LNCAP (cell line): ENCODE measurements at regions not wholly inside any gene's neighbourhood (a gene's known extent, or its start where the extent isn't known, plus 50 kb on each side); places are given as distances from the start of the nearest gene placed in this dataset.

ENCODE experiments used
- TF ChIP-seq, protein P1 (sequence below): fragments of 450-650 bp; IDR thresholded peaks from 2 replicates; pipeline ENCODE4 v1.5.1; 2017; ENCODE audit warnings: mild to moderate bottlenecking

DNA sequence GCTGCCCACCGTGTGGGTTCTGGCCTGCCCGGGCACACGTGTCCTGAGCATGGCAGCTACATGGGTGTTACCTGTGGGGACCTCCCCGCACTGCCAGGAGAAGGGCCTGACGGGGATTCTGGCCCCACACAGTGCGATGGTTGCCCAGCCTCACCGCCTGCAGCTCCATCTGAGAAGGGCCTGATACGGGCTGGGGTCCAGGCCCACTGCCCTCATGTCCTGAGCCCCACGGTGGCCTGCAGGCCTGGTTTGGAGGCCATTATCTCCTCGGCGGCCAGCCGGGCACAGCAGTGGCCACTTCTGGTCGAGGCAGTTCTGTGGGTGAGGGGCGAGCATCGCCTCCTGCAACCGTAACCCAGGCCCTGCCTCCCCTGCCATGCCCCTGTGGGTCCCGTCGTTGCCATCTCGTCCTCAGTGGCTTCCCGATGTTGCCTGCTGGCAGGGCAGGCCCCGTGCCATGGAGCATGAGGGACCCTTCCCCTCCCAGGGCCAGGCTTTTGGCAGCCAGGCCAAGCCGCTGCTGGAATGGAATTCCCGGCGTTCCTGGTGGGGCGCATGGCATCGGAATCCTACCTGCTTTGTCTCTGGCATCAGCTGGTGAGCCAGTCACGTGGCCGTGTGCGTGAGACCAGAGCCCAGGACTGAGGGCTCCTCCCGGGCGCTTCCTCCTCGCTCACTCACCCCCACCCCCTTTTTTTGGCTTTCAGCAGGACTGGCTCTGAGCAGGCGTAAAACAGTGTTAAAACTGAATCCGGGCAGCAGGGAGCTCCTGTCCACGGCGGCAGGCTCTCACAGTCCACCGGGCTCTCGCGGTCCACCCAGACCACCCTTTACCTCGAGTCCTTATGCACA, 71.9 kb upstream of the PPARA start:
- TF ChIP-seq, protein P1, sequence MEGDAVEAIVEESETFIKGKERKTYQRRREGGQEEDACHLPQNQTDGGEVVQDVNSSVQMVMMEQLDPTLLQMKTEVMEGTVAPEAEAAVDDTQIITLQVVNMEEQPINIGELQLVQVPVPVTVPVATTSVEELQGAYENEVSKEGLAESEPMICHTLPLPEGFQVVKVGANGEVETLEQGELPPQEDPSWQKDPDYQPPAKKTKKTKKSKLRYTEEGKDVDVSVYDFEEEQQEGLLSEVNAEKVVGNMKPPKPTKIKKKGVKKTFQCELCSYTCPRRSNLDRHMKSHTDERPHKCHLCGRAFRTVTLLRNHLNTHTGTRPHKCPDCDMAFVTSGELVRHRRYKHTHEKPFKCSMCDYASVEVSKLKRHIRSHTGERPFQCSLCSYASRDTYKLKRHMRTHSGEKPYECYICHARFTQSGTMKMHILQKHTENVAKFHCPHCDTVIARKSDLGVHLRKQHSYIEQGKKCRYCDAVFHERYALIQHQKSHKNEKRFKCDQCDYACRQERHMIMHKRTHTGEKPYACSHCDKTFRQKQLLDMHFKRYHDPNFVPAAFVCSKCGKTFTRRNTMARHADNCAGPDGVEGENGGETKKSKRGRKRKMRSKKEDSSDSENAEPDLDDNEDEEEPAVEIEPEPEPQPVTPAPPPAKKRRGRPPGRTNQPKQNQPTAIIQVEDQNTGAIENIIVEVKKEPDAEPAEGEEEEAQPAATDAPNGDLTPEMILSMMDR: no peak

DNA sequence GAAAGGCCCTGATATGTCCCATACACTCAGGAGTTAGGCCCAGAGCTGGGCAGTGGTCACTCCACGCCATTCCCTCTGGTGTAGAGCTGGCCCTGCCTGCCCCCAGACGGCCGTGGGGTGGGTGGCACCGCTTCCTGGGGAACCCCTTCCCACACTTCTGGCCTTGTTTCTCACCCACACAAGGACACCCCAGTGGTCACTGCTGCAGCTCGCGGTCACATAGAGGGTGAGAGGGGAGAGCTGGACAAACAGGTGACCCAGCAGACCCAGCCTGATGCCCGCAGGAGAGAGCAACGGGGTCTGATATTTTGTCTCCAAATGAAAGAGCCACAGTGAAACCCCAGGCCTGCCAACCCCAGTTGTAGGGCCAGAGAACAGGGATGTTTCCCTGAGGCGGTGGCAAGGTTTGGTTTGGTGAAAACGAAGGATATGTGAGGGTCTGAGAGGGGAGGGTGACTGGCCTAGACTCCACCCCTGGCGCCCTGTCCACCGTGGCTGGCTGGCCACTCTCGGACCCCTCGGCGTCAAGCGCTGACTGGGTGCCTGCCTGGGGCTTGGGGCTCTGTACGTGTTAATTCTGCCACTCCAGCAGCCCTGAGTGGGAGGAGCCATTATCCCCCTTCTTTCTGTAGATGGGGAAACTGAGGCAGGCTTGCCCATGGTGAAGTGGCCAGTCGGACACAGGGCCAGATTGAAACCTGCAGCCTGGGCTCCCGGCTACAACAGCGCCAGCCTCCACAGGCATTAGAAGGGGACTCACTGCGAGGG, 71.0 kb upstream of the PPARA start:
- TF ChIP-seq, protein P1: no peak

GRCh38 chr22:46079861-46080821, 70.2 kb upstream of the PPARA start:
- TF ChIP-seq, protein P1: no peak

DNA sequence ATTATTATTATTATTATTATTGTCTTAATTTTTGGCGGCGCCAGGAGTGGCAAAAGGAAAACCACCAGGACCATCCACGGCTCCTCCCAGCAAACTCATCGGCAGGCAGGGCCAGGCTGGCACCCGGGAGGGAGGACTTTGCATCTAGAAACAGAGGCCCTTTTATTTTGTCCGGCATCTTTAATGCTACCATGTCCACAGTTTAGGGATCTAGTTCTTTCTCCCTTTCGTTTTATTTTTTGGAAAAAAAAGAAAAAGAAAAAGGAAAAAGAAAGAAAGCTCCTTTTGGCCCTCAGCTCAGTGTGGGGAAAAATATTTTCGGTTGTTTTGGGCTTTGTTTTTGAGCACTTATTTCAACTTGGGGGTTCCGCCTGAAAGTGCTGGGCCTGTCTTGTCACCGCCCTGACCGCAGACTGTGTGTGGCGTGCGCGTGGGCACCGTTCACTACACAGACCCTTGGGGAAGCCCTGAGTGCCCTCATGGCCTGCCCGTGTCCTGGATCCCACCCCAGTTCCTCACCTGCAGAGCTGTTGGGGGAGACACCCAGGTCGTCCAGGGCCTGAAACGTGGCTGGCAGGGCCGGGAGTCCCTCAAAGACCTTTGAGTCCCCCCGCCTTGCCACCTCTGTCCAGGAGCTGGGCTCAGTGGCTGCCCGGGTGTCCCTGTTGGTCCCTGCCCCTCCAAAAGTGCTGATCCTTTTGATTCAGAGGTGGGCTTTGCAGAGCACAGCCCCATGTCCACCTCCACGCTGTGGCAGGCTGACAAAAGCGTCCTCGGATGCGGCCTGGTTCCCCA, 69.1 kb upstream of the PPARA start:
- TF ChIP-seq, protein P1: no peak

- TF ChIP-seq, protein P1: no peak
Observed at GRCh38 chr22:46081831-46082210, 68.5 kb upstream of the PPARA start.

DNA sequence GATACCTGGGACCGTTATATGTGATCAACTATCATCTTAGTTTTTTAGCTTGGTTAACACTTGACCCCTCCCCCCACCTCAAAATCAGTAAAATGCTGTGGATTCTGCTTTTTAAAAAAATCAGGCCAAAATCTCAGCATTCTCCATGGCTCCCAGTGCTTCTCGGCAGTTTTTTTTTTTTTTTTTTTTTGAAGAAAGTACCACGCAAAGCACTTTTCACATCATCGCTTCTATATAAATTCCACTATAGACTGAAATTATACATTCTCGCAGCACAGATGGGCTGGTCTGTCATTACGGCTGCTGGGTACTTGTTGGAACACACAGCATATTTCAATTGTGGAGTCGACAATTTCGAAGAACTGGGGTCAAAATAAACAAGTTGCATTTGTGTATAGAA, 67.7 kb upstream of the PPARA start:
- TF ChIP-seq, protein P1: no peak
